Endometrium (tissue), 2 donors: ENCODE measurements at regions not wholly inside any gene's neighbourhood (a gene's known extent, or its start where the extent isn't known, plus 50 kb on each side); places are given as distances from the start of the nearest gene placed in this dataset.

Experiments used
- FAIRE-seq: peaks from 2 replicates; lab custom pipeline; 2012; peaks lifted over from hg19 to GRCh38; lab: Jason Lieb, UNC
- donor health status: control.
- donor health status: control.

- FAIRE-seq, result no peak
These were observed 59.9 kb upstream of the ODAD2 start for GRCh38 chr10:28058746-28059145.

GRCh38 chr10:28054228-28054860, 55.5 kb upstream of the ODAD2 start:
- FAIRE-seq, result peak; percentile 99

GRCh38 chr10:28049286-28049685, 50.4 kb upstream of the ODAD2 start:
- FAIRE-seq, result no peak
